ENCODE measurements at regions not wholly inside any gene's neighbourhood (a gene's known extent, or its start where the extent isn't known, plus 50 kb on each side); places are given as distances from the start of the nearest gene placed in this dataset.

GRCh38 chr14:104446611-104447010 lies 133.0 kb upstream of the C14orf180 start:
- DNase-seq, result no peak

GRCh38 chr14:104447750-104448149 lies 131.8 kb upstream of the C14orf180 start:
- DNase-seq, result no peak

- no peak for DNase-seq
Observed at GRCh38 chr14:104448321-104448720, 131.2 kb upstream of the C14orf180 start.

- no peak for DNase-seq
Observed at GRCh38 chr14:104448721-104449120, 130.8 kb upstream of the C14orf180 start.

- no peak for DNase-seq
Observed at GRCh38 chr14:104450811-104451401, 128.7 kb upstream of the C14orf180 start.

GRCh38 chr14:104451474-104451873 lies 128.1 kb upstream of the C14orf180 start:
- DNase-seq, result no peak

GRCh38 chr14:104458845-104459244 lies 120.7 kb upstream of the C14orf180 start:
- no peak for DNase-seq

- no peak for DNase-seq
Observed at GRCh38 chr14:104460791-104461651, 118.5 kb upstream of the C14orf180 start.

GRCh38 chr14:104461676-104462449 lies 117.7 kb upstream of the C14orf180 start:
- no peak for DNase-seq

GRCh38 chr14:104462651-104463630 lies 116.6 kb upstream of the C14orf180 start:
- DNase-seq, result no peak

- DNase-seq, result no peak
Observed at GRCh38 chr14:104464907-104465306, 114.7 kb upstream of the C14orf180 start.

- DNase-seq, result no peak
Observed at GRCh38 chr14:104465482-104466390, 113.8 kb upstream of the C14orf180 start.

- no peak for DNase-seq
Observed at GRCh38 chr14:104467236-104467635, 112.3 kb upstream of the C14orf180 start.

GRCh38 chr14:104467641-104468040 lies 111.9 kb upstream of the C14orf180 start:
- no peak for DNase-seq

GRCh38 chr14:104469591-104469990 lies 110.0 kb upstream of the C14orf180 start:
- no peak for DNase-seq

- no peak for DNase-seq
Observed at GRCh38 chr14:104470588-104470987, 109.0 kb upstream of the C14orf180 start.

- no peak for DNase-seq
Observed at GRCh38 chr14:104471114-104471513, 108.5 kb upstream of the C14orf180 start.

- no peak for DNase-seq
Observed at GRCh38 chr14:104472073-104472472, 107.5 kb upstream of the C14orf180 start.

GRCh38 chr14:104472536-104473243 lies 106.9 kb upstream of the C14orf180 start:
- no peak for DNase-seq

- DNase-seq, result no peak
Observed at GRCh38 chr14:104473244-104473565, 106.4 kb upstream of the C14orf180 start.
